ENCODE measurements at regions not wholly inside any gene's neighbourhood (a gene's known extent, or its start where the extent isn't known, plus 50 kb on each side); places are given as distances from the start of the nearest gene placed in this dataset.

DNA sequence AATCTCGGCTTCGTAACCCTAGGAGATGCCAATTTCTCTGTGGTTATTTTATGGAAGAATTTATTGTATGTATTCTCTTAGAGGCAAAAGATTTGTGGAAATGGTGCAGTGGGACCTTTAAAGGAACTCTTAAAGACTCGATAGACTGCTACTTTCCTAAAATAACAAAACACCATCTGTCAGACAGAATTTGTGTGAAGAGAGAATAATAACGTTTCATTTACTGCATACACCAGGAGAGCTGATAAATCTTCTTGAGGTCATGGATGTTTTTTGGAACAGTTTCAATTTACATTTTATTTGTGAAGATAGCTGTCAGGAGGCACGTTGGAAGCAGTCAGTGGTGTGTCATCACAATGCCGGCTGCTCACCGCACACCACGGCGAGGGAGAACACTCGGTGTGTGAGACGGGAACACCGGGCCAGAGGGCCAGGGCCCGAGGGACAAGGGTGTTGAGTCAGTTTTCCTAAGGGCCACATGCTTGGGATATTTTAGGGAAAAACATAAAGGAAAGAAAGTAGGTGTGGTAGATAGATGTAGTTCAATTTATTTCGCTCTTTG is 1681.0 kb upstream of the DDX18 start:
- TF ChIP-seq POLR2A (IDR thresholded peaks at IDR 0.05): no peak
- TF ChIP-seq, protein P1, sequence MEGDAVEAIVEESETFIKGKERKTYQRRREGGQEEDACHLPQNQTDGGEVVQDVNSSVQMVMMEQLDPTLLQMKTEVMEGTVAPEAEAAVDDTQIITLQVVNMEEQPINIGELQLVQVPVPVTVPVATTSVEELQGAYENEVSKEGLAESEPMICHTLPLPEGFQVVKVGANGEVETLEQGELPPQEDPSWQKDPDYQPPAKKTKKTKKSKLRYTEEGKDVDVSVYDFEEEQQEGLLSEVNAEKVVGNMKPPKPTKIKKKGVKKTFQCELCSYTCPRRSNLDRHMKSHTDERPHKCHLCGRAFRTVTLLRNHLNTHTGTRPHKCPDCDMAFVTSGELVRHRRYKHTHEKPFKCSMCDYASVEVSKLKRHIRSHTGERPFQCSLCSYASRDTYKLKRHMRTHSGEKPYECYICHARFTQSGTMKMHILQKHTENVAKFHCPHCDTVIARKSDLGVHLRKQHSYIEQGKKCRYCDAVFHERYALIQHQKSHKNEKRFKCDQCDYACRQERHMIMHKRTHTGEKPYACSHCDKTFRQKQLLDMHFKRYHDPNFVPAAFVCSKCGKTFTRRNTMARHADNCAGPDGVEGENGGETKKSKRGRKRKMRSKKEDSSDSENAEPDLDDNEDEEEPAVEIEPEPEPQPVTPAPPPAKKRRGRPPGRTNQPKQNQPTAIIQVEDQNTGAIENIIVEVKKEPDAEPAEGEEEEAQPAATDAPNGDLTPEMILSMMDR (IDR thresholded peaks at IDR 0.05): no peak
- intact Hi-C loops (cut with DNase I; ENCODE audit: low total_unique reads): no loop called here
- Histone ChIP-seq H3K9me3 (no peaks in the 10 kb centered on the region), H3K4me3 (no peak overlapping the region), H3K36me3 (ENCODE audit: low read depth, missing control alignments) (no peaks in the 10 kb centered on the region), H3K27ac (no peak overlapping the region), H3K4me1 (no peaks in the 10 kb centered on the region), H3K27me3 (no peaks in the 10 kb centered on the region)
- 33 to 42% methylated on average over 14 of the region's 14 CpGs for WGBS, 2 donors
- DNase-seq: no peak

DNA sequence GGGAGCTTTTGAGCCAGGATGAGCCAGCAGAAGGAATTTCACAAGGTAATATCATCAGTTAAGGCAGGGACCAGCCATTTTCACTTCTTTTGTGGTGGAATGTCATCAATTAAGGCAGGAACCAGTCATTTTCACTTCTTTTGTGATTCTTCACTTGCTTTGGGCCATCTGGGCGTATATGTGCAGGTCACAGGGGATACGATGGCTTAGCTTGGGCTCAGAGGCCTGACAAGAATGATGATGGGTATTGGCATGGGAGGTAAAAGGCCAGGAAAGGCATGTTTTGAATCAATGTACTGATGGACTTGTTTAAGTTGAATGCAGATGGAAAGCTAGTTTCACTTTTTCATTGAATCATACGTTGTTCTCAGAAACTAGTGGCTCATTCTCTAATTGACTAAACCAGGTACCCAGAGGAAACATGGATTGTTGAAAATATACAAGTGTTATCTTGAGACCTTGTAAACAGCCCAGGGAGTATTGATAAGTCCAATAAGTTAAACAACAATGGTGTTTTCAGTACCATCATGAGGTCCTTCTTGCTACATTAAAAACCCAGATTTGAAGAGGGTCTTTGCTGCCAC is 1672.5 kb upstream of the DDX18 start:
- Histone ChIP-seq H3K27me3 (no peaks in the 10 kb centered on the region), H3K9me3 (no peaks in the 10 kb centered on the region), H3K4me1 (no peaks in the 10 kb centered on the region), H3K4me3 (no peak overlapping the region), H3K27ac (no peak overlapping the region), H3K36me3 (ENCODE audit: low read depth, missing control alignments) (no peaks in the 10 kb centered on the region)
- 76 to 90% methylated on average over 3 of the region's 3 CpGs for WGBS, 2 donors
- DNase-seq: no peak
- TF ChIP-seq, protein P1 (IDR thresholded peaks at IDR 0.05): no peak
- TF ChIP-seq POLR2A (IDR thresholded peaks at IDR 0.05): no peak
- intact Hi-C loops (cut with DNase I; ENCODE audit: low total_unique reads): no loop called here

- 47 to 50% methylated on average over 8 of the region's 8 CpGs for WGBS, 2 donors
- no peak overlapping the region for H3K4me3 ChIP-seq
- no peaks in the 10 kb centered on the region for H3K4me1 ChIP-seq
- H3K27me3 ChIP-seq: no peaks in the 10 kb centered on the region
- no peaks in the 10 kb centered on the region for H3K36me3 ChIP-seq (ENCODE audit: low read depth, missing control alignments)
- no peak overlapping the region for H3K27ac ChIP-seq
- TF ChIP-seq, protein P1 (IDR thresholded peaks at IDR 0.05): no peak
- TF ChIP-seq POLR2A (IDR thresholded peaks at IDR 0.05): no peak
- no peak for DNase-seq
- H3K9me3 ChIP-seq: no peaks in the 10 kb centered on the region
- intact Hi-C loops (cut with DNase I; ENCODE audit: low total_unique reads): no loop called here
Measured at GRCh38 chr2:116142644-116143227, 1671.8 kb upstream of the DDX18 start.

DNA sequence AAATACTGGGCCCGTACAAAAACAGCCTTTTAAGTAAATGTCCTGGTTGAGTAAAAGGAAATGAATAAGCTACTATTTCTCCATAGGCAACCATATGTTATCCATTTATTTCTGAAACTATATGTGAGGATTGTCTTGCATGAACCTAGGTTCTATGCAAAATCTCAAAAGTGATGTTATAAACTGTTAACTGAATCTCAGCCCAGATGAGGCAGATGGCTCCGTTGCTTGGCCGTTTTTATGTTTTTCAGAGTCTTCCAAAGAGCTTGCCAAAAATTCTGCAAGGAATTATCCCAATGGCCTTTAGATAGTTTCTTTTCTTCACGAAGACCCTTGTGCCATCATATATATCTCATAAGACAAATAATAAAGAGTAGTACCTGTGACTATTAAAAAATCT is 1669.5 kb upstream of the DDX18 start:
- Histone ChIP-seq H3K4me1 (no peaks in the 10 kb centered on the region), H3K36me3 (ENCODE audit: low read depth, missing control alignments) (no peaks in the 10 kb centered on the region), H3K27ac (no peak overlapping the region), H3K9me3 (no peaks in the 10 kb centered on the region), H3K27me3 (no peaks in the 10 kb centered on the region), H3K4me3 (no peak overlapping the region)
- intact Hi-C loops (cut with DNase I; ENCODE audit: low total_unique reads): no loop called here
- TF ChIP-seq POLR2A (IDR thresholded peaks at IDR 0.05): no peak
- TF ChIP-seq, protein P1 (IDR thresholded peaks at IDR 0.05): no peak
- no peak for DNase-seq
- WGBS, 2 donors: 80 to 93% methylated on average over 4 of the region's 4 CpGs

GRCh38 chr2:116148361-116148760 is 1666.1 kb upstream of the DDX18 start:
- no peak overlapping the region for H3K4me3 ChIP-seq
- DNase-seq: no peak
- no peak overlapping the region for H3K27ac ChIP-seq
- H3K27me3 ChIP-seq: no peaks in the 10 kb centered on the region
- no peaks in the 10 kb centered on the region for H3K9me3 ChIP-seq
- no peaks in the 10 kb centered on the region for H3K4me1 ChIP-seq
- intact Hi-C loops (cut with DNase I; ENCODE audit: low total_unique reads): no loop called here
- no peak for TF ChIP-seq POLR2A (IDR thresholded peaks at IDR 0.05)
- TF ChIP-seq, protein P1 (IDR thresholded peaks at IDR 0.05): no peak
- H3K36me3 ChIP-seq (ENCODE audit: low read depth, missing control alignments): no peaks in the 10 kb centered on the region
